ENCODE measurements at regions not wholly inside any gene's neighbourhood (a gene's known extent, or its start where the extent isn't known, plus 50 kb on each side); places are given as distances from the start of the nearest gene placed in this dataset.
"Not testable (repeated sequence)": the region's sequence is repeated elsewhere in the genome, so short reads cannot be mapped to it uniquely, and the experiment has no call there.

GRCh38 chr5:85472749-85473148 lies 1088.1 kb upstream of the EDIL3 start:
- no peak overlapping the region for H3K27ac ChIP-seq (ENCODE audit: low read length)
- H4K20me1 ChIP-seq (ENCODE audit: insufficient read depth): no peaks in the 10 kb centered on the region

DNA sequence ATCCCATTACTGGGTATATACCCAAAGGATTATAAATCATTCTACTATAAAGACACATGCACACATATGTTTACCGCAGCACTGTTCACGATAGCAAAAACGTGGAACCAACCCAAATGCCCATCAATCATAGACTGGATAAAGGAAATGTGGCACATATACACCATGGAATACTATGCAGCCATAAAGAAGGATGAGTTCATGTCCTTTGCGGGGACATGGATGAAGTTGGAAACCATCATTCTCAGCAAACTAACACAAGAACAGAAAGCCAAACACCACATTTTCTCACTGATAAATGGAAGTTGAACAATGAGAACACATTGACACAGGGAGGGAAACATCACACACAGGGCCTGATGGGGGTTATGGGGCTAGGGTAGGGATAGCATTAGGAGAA lies 1090.5 kb upstream of the EDIL3 start:
- not testable (repeated sequence) for H3F3A ChIP-seq (ENCODE audit: insufficient read depth, low read length, poor library complexity, severe bottlenecking); H3K36me3 ChIP-seq (ENCODE audit: insufficient read depth, low read length); H3K4me2 ChIP-seq (ENCODE audit: low read length); H3K27me3 ChIP-seq (ENCODE audit: insufficient read depth, low read depth, low read length); H3K4me3 ChIP-seq (ENCODE audit: low read length); H3K9me2 ChIP-seq (ENCODE audit: insufficient read depth, low read length); H4K20me1 ChIP-seq (ENCODE audit: insufficient read depth); H2AFZ ChIP-seq (ENCODE audit: low read depth, low read length); H3K9ac ChIP-seq (ENCODE audit: low read length); H3K9me3 ChIP-seq (ENCODE audit: low read length); H3K79me2 ChIP-seq (replicated peaks; ENCODE audit: insufficient read depth, low read length); H3K27ac ChIP-seq (ENCODE audit: low read length)

More at GRCh38 chr5:85472749-85473148, 1088.1 kb upstream of the EDIL3 start:
- Histone ChIP-seq H3K9me2 (ENCODE audit: insufficient read depth, low read length) (no peaks in the 10 kb centered on the region), H3K9me3 (ENCODE audit: low read length) (no peaks in the 10 kb centered on the region), H3K79me2 (replicated peaks; ENCODE audit: insufficient read depth, low read length) (no peaks in the 10 kb centered on the region), H3K9ac (ENCODE audit: low read length) (no peak overlapping the region), H2AFZ (ENCODE audit: low read depth, low read length) (no peak overlapping the region), H3K4me3 (ENCODE audit: low read length) (no peak overlapping the region), H3K27me3 (ENCODE audit: insufficient read depth, low read depth, low read length) (no peaks in the 10 kb centered on the region), H3F3A (ENCODE audit: insufficient read depth, low read length, poor library complexity, severe bottlenecking) (no peaks in the 10 kb centered on the region), H3K4me2 (ENCODE audit: low read length) (no peak overlapping the region), H3K36me3 (ENCODE audit: insufficient read depth, low read length) (no peaks in the 10 kb centered on the region)
- TF ChIP-seq POLR2AphosphoS5 (IDR thresholded peaks at IDR 0.05) (no peak), TAF1 (IDR thresholded peaks at IDR 0.05; ENCODE audit: low read depth) (no peak), EP300 (conservative IDR thresholded peaks at IDR 0.05; ENCODE audit: poor library complexity, severe bottlenecking) (no peak), MXI1 (conservative IDR thresholded peaks at IDR 0.05; ENCODE audit: poor library complexity, severe bottlenecking) (no peak), CTCF (IDR thresholded peaks at IDR 0.05; ENCODE audit: poor library complexity, severe bottlenecking) (no peak), SMC3 (conservative IDR thresholded peaks at IDR 0.05; ENCODE audit: poor library complexity) (no peak), EZH2 (IDR thresholded peaks at IDR 0.05; ENCODE audit: borderline replicate concordance, insufficient read depth, low read length, poor library complexity, severe bottlenecking) (no peak), RAD21 (conservative IDR thresholded peaks at IDR 0.05) (no peak)
- TF ChIP-seq, protein P1, sequence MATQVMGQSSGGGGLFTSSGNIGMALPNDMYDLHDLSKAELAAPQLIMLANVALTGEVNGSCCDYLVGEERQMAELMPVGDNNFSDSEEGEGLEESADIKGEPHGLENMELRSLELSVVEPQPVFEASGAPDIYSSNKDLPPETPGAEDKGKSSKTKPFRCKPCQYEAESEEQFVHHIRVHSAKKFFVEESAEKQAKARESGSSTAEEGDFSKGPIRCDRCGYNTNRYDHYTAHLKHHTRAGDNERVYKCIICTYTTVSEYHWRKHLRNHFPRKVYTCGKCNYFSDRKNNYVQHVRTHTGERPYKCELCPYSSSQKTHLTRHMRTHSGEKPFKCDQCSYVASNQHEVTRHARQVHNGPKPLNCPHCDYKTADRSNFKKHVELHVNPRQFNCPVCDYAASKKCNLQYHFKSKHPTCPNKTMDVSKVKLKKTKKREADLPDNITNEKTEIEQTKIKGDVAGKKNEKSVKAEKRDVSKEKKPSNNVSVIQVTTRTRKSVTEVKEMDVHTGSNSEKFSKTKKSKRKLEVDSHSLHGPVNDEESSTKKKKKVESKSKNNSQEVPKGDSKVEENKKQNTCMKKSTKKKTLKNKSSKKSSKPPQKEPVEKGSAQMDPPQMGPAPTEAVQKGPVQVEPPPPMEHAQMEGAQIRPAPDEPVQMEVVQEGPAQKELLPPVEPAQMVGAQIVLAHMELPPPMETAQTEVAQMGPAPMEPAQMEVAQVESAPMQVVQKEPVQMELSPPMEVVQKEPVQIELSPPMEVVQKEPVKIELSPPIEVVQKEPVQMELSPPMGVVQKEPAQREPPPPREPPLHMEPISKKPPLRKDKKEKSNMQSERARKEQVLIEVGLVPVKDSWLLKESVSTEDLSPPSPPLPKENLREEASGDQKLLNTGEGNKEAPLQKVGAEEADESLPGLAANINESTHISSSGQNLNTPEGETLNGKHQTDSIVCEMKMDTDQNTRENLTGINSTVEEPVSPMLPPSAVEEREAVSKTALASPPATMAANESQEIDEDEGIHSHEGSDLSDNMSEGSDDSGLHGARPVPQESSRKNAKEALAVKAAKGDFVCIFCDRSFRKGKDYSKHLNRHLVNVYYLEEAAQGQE (IDR thresholded peaks at IDR 0.05; ENCODE audit: borderline replicate concordance): no peak

DNA sequence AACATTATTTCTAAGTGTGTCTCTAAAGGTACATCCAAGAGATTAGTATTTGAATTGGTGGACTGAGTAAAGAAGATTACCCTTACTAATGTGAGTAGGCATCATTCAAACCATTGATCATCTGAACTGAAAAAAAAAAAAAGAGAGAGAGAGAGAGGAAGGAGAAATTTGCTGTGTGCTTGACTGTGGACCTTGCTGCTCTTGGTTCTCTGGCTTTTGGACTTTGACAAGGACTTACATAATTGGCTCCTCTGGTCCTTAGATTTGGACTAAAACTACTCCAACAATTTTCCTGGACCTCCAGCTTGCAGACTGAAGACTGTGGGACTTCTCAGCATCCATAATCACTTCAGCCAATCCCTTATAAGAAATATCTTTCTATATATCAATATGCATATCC lies 1091.9 kb upstream of the EDIL3 start:
- H3K9me3 ChIP-seq (ENCODE audit: low read length): no peaks in the 10 kb centered on the region
- no peak for TF ChIP-seq EZH2 (IDR thresholded peaks at IDR 0.05; ENCODE audit: borderline replicate concordance, insufficient read depth, low read length, poor library complexity, severe bottlenecking)
- no peak for TF ChIP-seq MXI1 (conservative IDR thresholded peaks at IDR 0.05; ENCODE audit: poor library complexity, severe bottlenecking)
- no peak for TF ChIP-seq TAF1 (IDR thresholded peaks at IDR 0.05; ENCODE audit: low read depth)
- TF ChIP-seq, protein P1 (IDR thresholded peaks at IDR 0.05; ENCODE audit: borderline replicate concordance): no peak
- no peak for TF ChIP-seq RAD21 (conservative IDR thresholded peaks at IDR 0.05)
- TF ChIP-seq CTCF (IDR thresholded peaks at IDR 0.05; ENCODE audit: poor library complexity, severe bottlenecking): no peak
- no peak for TF ChIP-seq EP300 (conservative IDR thresholded peaks at IDR 0.05; ENCODE audit: poor library complexity, severe bottlenecking)
- TF ChIP-seq SMC3 (conservative IDR thresholded peaks at IDR 0.05; ENCODE audit: poor library complexity): no peak
- no peak for TF ChIP-seq POLR2AphosphoS5 (IDR thresholded peaks at IDR 0.05)

More for the DNA sequence above, 1091.9 kb upstream of the EDIL3 start:
- Histone ChIP-seq H3F3A (ENCODE audit: insufficient read depth, low read length, poor library complexity, severe bottlenecking) (no peaks in the 10 kb centered on the region), H3K79me2 (replicated peaks; ENCODE audit: insufficient read depth, low read length) (no peaks in the 10 kb centered on the region), H3K9me2 (ENCODE audit: insufficient read depth, low read length) (no peaks in the 10 kb centered on the region), H3K36me3 (ENCODE audit: insufficient read depth, low read length) (no peaks in the 10 kb centered on the region), H3K4me3 (ENCODE audit: low read length) (no peak overlapping the region), H3K27ac (ENCODE audit: low read length) (no peak overlapping the region), H3K9ac (ENCODE audit: low read length) (no peak overlapping the region), H3K27me3 (ENCODE audit: insufficient read depth, low read depth, low read length) (no peaks in the 10 kb centered on the region), H2AFZ (ENCODE audit: low read depth, low read length) (no peak overlapping the region), H3K4me2 (ENCODE audit: low read length) (no peak overlapping the region), H4K20me1 (ENCODE audit: insufficient read depth) (no peaks in the 10 kb centered on the region)

All from neural cell (in vitro differentiated cells).